GM23338 (cell line): ENCODE measurements at regions not wholly inside any gene's neighbourhood (a gene's known extent, or its start where the extent isn't known, plus 50 kb on each side); places are given as distances from the start of the nearest gene placed in this dataset.

Experiments used
- CREB1 ChIP-seq: fragments of 250-450 bp; sonication (Bioruptor Pico); IDR thresholded peaks from 2 replicates; pipeline ENCODE4 v1.5.0; 2020; ENCODE audit warnings: low read depth, mild to moderate bottlenecking, moderate library complexity
- CTCF ChIP-seq, 2 experiments: fragments of 200-600 bp in 1 of 2; sonication (generic) in 1 of 2; conservative IDR thresholded peaks; 2 replicates each; pipeline versions ENCODE4 v1.5.1 to v1.6.1; 2016 to 2017; ENCODE audit warnings: antibody characterized with exemption in 2 of 2, low read depth in 2 of 2, mild to moderate bottlenecking in 2 of 2, moderate library complexity in 1 of 2
- ETS1 ChIP-seq: IDR thresholded peaks from 2 replicates; pipeline ENCODE4 v1.6.1; 2016; ENCODE audit warnings: antibody characterized with exemption
- JUNB ChIP-seq: IDR thresholded peaks from one replicate; pipeline ENCODE4 v1.6.1; 2016; ENCODE audit warnings: antibody characterized with exemption; ENCODE audit not compliant: unreplicated experiment
- NANOG ChIP-seq: IDR thresholded peaks from 2 replicates; pipeline ENCODE4 v1.6.1; 2016; ENCODE audit warnings: antibody characterized with exemption, borderline replicate concordance
- POLR2AphosphoS5 ChIP-seq: IDR thresholded peaks from 2 replicates; pipeline ENCODE4 v1.6.1; 2016; ENCODE audit warnings: antibody characterized with exemption, low read depth
- REST ChIP-seq: IDR thresholded peaks from one replicate; pipeline ENCODE4 v1.6.1; 2018; ENCODE audit warnings: antibody characterized with exemption; ENCODE audit not compliant: unreplicated experiment
- ZNF462 ChIP-seq: fragments of 250-450 bp; sonication (Bioruptor Pico); IDR thresholded peaks from 2 replicates; pipeline ENCODE4 v1.5.0; 2020; ENCODE audit warnings: mild to moderate bottlenecking, moderate library complexity

GRCh38 chr5:107294669-107295068 is 376.1 kb downstream of the EFNA5 start:
- no peak for TF ChIP-seq ETS1
- no peak for TF ChIP-seq CTCF (conservative IDR thresholded peaks at IDR 0.05; ENCODE audit: low read depth in 2 of 2)
- no peak for TF ChIP-seq JUNB
- TF ChIP-seq CREB1 (CRISPR knock-in tag), result no peak
- no peak for TF ChIP-seq ZNF462 (CRISPR knock-in tag)
- TF ChIP-seq REST, result no peak
- no peak for TF ChIP-seq POLR2AphosphoS5
- TF ChIP-seq NANOG, result no peak
